Lower leg skin (tissue), 4 donors: ENCODE measurements at regions not wholly inside any gene's neighbourhood (a gene's known extent, or its start where the extent isn't known, plus 50 kb on each side); places are given as distances from the start of the nearest gene placed in this dataset.

Experiments
- DNase-seq, 2 donors: peaks; one replicate each; pipeline ENCODE4 v3.0.0-alpha.2; 2019; ENCODE audit warnings: low spot score in 2 of 2
- H3K4me3 ChIP-seq: fragments of 200-600 bp; sonication (generic); 2 replicates; pipeline ENCODE4 v1.5.1; 2017; ENCODE audit warnings: mild to moderate bottlenecking, low read depth; ENCODE audit not compliant: poor library complexity, severe bottlenecking
- POLR2A ChIP-seq, 2 donors: fragments of 450-650 bp; IDR thresholded peaks; one replicate each; pipeline ENCODE4 v1.6.1; 2016 to 2017; ENCODE audit warnings: antibody characterized with exemption in 2 of 2, mild to moderate bottlenecking in 1 of 2, moderate library complexity in 1 of 2
- WGBS, 2 donors: methylation state at CpG; one replicate each; pipeline ENCODE4 v1.1.5; 2018; 5-methylcytosine and 5-hydroxymethylcytosine counted together
- intact Hi-C: fragments of 100-400 bp; cut with DNase I; formaldehyde crosslinking; loops from one replicate; pipeline ENCODE4 v1.15.0; 2023; ENCODE audit warnings: low total_unique reads
- TF ChIP-seq, protein P1 (sequence below), 3 donors: fragments of 450-650 bp; IDR thresholded peaks; one replicate each; pipeline ENCODE4 v1.5.1; 2016; ENCODE audit warnings: antibody characterized with exemption in 3 of 3, mild to moderate bottlenecking in 3 of 3, moderate library complexity in 2 of 3

DNA sequence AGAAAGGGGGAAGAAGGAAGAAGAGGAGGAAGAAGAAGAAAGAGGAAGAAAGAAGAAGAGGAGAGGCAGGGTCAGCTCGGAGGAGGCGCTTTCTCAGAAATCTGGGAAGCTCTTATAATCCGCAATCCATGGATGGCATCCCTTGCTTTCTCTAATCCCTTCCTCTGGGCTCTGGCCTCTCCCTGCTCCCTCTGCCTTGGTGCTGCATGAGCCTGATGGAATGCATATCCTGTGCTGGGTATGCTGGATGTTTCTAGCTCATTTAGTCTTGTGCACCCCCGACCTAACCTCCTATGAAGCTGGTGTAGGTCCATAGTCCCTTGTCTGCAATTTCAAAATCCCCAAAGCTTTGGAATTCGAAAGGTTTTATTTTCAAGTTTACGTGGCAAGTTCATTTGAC lies 94.2 kb upstream of the MYL2 start:
- WGBS, 2 donors = 73 to 84% methylated on average over 6 of the region's 6 CpGs
- intact Hi-C loops = no loop called here
- no peak for DNase-seq
- H3K4me3 ChIP-seq = no peak overlapping the region
- no peak for TF ChIP-seq POLR2A (IDR thresholded peaks at IDR 0.05)
- TF ChIP-seq, protein P1, sequence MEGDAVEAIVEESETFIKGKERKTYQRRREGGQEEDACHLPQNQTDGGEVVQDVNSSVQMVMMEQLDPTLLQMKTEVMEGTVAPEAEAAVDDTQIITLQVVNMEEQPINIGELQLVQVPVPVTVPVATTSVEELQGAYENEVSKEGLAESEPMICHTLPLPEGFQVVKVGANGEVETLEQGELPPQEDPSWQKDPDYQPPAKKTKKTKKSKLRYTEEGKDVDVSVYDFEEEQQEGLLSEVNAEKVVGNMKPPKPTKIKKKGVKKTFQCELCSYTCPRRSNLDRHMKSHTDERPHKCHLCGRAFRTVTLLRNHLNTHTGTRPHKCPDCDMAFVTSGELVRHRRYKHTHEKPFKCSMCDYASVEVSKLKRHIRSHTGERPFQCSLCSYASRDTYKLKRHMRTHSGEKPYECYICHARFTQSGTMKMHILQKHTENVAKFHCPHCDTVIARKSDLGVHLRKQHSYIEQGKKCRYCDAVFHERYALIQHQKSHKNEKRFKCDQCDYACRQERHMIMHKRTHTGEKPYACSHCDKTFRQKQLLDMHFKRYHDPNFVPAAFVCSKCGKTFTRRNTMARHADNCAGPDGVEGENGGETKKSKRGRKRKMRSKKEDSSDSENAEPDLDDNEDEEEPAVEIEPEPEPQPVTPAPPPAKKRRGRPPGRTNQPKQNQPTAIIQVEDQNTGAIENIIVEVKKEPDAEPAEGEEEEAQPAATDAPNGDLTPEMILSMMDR (IDR thresholded peaks at IDR 0.05) = no peak

DNA sequence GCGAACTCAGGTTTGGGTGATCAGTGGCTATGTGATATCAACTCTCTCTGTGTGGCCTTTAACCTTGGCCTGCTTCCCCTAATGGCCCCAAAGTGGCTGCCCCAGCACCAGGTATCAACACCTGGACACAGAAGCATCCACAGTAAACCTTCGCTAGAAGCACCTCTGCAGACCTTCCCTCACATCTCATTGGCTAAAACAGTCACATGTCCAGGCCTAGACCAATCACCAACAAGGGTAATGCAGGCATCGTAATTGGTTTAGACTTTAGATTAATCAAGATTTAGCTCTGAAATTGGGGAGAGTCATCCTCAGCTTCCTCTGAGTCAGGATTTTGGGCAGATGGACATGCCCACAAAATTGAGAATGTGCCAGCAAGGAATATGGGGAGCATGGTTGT lies 92.5 kb upstream of the MYL2 start:
- TF ChIP-seq POLR2A (IDR thresholded peaks at IDR 0.05) = no peak
- TF ChIP-seq, protein P1 (IDR thresholded peaks at IDR 0.05) = no peak
- DNase-seq = no peak
- H3K4me3 ChIP-seq = no peak overlapping the region
- WGBS, 2 donors = 82 to 86% methylated on average over 3 of the region's 3 CpGs
- intact Hi-C loops = no loop called here

DNA sequence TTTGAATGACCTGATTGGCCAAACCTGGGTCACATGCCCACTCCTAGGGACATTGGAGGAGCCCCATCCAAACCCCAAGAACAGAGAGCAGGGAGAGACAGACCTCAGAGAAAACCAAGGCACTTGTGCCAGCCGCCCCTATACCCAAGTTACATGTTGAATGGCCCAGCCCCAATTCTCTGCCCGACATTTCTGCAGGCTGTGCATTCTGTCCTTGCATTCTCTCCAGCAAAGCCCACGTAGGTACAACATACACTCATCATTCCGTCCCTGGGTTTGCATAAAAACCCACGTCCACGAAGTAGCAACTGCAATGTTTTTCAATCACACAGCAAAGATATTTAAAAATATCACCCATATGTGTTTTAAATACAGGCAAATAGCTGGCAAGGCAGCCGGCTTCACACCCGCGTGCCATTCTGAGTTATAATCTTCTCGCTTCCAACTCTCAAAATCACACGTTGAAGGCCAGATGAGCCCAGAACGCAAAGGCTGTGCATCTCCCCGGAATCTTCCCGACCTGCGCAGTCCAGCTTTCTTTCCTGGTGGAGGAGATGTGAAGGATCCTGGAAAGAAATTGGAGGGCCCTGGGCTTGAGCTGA lies 91.7 kb upstream of the MYL2 start:
- H3K4me3 ChIP-seq = no peak overlapping the region
- WGBS, 2 donors = 93 to 94% methylated on average over 15 of the region's 15 CpGs
- intact Hi-C loops = no loop called here
- no peak for TF ChIP-seq POLR2A (IDR thresholded peaks at IDR 0.05)
- TF ChIP-seq, protein P1 (IDR thresholded peaks at IDR 0.05) = no peak
- no peak for DNase-seq

DNA sequence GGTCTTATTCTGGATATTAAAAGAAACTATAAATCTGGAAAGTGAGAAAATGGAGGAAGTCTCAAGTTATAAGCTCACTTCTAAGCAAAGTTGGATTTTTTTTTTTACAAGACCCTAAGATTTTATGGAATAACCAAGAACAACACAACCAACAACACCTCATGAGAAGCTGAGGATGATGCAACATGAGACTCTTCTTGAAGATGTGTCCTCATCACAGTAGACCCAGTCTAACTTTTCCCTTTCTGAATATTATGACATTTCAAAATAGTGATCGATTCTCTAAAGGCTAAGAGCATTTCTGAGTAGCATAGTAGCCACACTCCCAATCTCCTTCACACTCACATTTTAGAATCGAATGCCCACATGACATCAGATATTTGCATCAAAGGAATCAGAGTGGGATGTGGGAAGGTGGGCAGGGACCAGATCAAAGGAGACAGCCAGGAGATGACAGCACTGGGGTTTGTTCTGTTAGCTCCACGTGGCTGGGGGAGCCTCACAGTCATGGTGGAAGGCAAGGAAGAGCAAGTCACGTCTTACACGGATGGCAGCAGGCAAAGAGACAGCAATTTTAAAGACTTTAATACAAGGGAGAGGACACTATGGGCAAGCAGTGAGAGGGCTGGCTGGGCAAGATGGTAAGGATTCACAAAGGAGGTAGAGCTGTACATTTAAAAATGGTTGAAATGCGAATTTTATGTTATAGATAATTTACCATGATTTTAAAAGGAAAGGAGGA lies 90.7 kb upstream of the MYL2 start:
- TF ChIP-seq, protein P1 (IDR thresholded peaks at IDR 0.05) = no peak
- no peak for TF ChIP-seq POLR2A (IDR thresholded peaks at IDR 0.05)
- 74 to 75% methylated on average over 6 of the region's 6 CpGs for whole genome bisulfite sequencing, 2 donors

DNA sequence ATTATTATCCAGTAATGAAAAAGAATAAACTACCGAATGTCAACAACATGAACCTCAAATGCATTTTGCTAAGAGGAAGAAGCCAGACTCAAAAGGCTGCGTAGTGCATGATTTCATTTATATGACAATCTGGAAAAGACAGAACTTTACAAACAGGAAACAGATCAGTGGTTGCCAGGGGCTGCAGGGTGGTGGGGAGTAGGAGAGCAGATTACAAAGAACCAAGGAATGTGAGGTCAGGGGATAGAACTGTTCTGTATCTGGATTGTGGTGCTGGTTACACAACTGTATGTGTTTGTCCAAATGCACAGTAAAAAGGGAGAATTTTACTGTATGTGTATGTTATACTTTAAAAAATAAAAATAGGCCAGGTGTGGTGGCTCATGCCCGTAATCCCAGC lies 89.7 kb upstream of the MYL2 start:
- DNase-seq = no peak
- 74 to 83% methylated on average over 3 of the region's 3 CpGs for WGBS, 2 donors
- intact Hi-C loops = no loop called here
- H3K4me3 ChIP-seq = no peak overlapping the region
- TF ChIP-seq POLR2A (IDR thresholded peaks at IDR 0.05) = no peak
- TF ChIP-seq, protein P1 (IDR thresholded peaks at IDR 0.05) = no peak

More for the DNA sequence above, 90.7 kb upstream of the MYL2 start:
- no peak overlapping the region for H3K4me3 ChIP-seq
- intact Hi-C loops = no loop called here
- no peak for DNase-seq
